ENCODE measurements at regions not wholly inside any gene's neighbourhood (a gene's known extent, or its start where the extent isn't known, plus 50 kb on each side); places are given as distances from the start of the nearest gene placed in this dataset.

GRCh38 chr4:124295413-124295812, 417.1 kb downstream of the ANKRD50 start:
- TF ChIP-seq CTCF (IDR thresholded peaks at IDR 0.05; ENCODE audit: low read length): no peak
- no peak for TF ChIP-seq EZH2 (optimal IDR thresholded peaks at IDR 0.05; ENCODE audit: low read depth, low read length)

All from MM.1S (cell line).